ENCODE measurements at regions not wholly inside any gene's neighbourhood (a gene's known extent, or its start where the extent isn't known, plus 50 kb on each side); places are given as distances from the start of the nearest gene placed in this dataset.
A peak's percentile ranks its signal among the peaks of the same experiment; 100 is the strongest.

- no peak for DNase-seq (ENCODE audit: low spot score)
Measured at GRCh38 chr15:95449230-95449628, 881.3 kb upstream of the NR2F2 start.

GRCh38 chr15:95450413-95450812 is 880.1 kb upstream of the NR2F2 start:
- no peak for DNase-seq (ENCODE audit: low spot score)

GRCh38 chr15:95451938-95452337 is 878.6 kb upstream of the NR2F2 start:
- DNase-seq (ENCODE audit: low spot score), result no peak

GRCh38 chr15:95454403-95455262 is 875.9 kb upstream of the NR2F2 start:
- peak; percentile 2 for DNase-seq (ENCODE audit: low spot score)

- no peak for DNase-seq (ENCODE audit: low spot score)
Measured at GRCh38 chr15:95457520-95457919, 873.0 kb upstream of the NR2F2 start.

- no peak for DNase-seq (ENCODE audit: low spot score)
Measured at GRCh38 chr15:95458721-95459120, 871.8 kb upstream of the NR2F2 start.

GRCh38 chr15:95459273-95459672 is 871.2 kb upstream of the NR2F2 start:
- DNase-seq (ENCODE audit: low spot score), result no peak

- no peak for DNase-seq (ENCODE audit: low spot score)
Measured at GRCh38 chr15:95464509-95464908, 866.0 kb upstream of the NR2F2 start.

GRCh38 chr15:95468820-95469219 is 861.7 kb upstream of the NR2F2 start:
- DNase-seq (ENCODE audit: low spot score), result no peak

- DNase-seq (ENCODE audit: low spot score), result no peak
Measured at GRCh38 chr15:95469496-95470000, 861.0 kb upstream of the NR2F2 start.

GRCh38 chr15:95470529-95470928 is 860.0 kb upstream of the NR2F2 start:
- DNase-seq (ENCODE audit: low spot score), result no peak

- DNase-seq (ENCODE audit: low spot score), result no peak
Measured at GRCh38 chr15:95470997-95471689, 859.4 kb upstream of the NR2F2 start.

- DNase-seq (ENCODE audit: low spot score), result no peak
Measured at GRCh38 chr15:95471690-95472086, 858.8 kb upstream of the NR2F2 start.

- no peak for DNase-seq (ENCODE audit: low spot score)
Measured at GRCh38 chr15:95475067-95475466, 855.4 kb upstream of the NR2F2 start.

- DNase-seq (ENCODE audit: low spot score), result no peak
Measured at GRCh38 chr15:95479308-95479707, 851.2 kb upstream of the NR2F2 start.

- no peak for DNase-seq (ENCODE audit: low spot score)
Measured at GRCh38 chr15:95485367-95485766, 845.1 kb upstream of the NR2F2 start.

GRCh38 chr15:95486224-95486623 is 844.3 kb upstream of the NR2F2 start:
- no peak for DNase-seq (ENCODE audit: low spot score)

- no peak for DNase-seq (ENCODE audit: low spot score)
Measured at GRCh38 chr15:95489103-95489502, 841.4 kb upstream of the NR2F2 start.

GRCh38 chr15:95492388-95493070 is 838.0 kb upstream of the NR2F2 start:
- DNase-seq (ENCODE audit: low spot score), result no peak

- no peak for DNase-seq (ENCODE audit: low spot score)
Measured at GRCh38 chr15:95494971-95495541, 835.4 kb upstream of the NR2F2 start.

GRCh38 chr15:95497634-95498033 is 832.9 kb upstream of the NR2F2 start:
- DNase-seq (ENCODE audit: low spot score), result no peak

- DNase-seq (ENCODE audit: low spot score), result no peak
Measured at GRCh38 chr15:95498961-95499360, 831.5 kb upstream of the NR2F2 start.
